IMR-90 (cell line): ENCODE measurements at regions not wholly inside any gene's neighbourhood (a gene's known extent, or its start where the extent isn't known, plus 50 kb on each side); places are given as distances from the start of the nearest gene placed in this dataset.

Source experiments
- ATAC-seq: fragments of 200-7000 bp; cut with Tn5 transposase; 2 replicates; pipeline ENCODE4 v1.9.1; 2020; ENCODE audit warnings: low read depth, mild to moderate bottlenecking, moderate library complexity
- BruUV-seq: library from RNA; stranded (reverse); fragments of 400-500 nt; replicated peaks from 2 replicates; lab custom pipeline; 2021; lab: Mats Ljungman, UMichigan
- CTCF ChIA-PET: fragments of 300-600 bp; formaldehyde crosslinking; extraction: SDS; loops from one replicate; lab custom pipeline; 2021; ENCODE audit warnings: antibody characterized with exemption; lab: Yijun Ruan, JAX
- POLR2A ChIA-PET: fragments of 300-600 bp; sonication (Branson Sonifier 250); formaldehyde crosslinking; loops from one replicate; lab custom pipeline; 2022; ENCODE audit warnings: antibody characterized with exemption; ENCODE audit not compliant: unreplicated experiment; lab: Charles Lee
- DNase-seq: peaks from one replicate; pipeline ENCODE4 v3.0.0; 2013
- H2AFZ ChIP-seq: replicated peaks from 2 replicates; pipeline ENCODE3; 2013; ENCODE audit warnings: low read length, mild to moderate bottlenecking; ENCODE audit not compliant: poor library complexity
- H2AK5ac ChIP-seq: 2 replicates; pipeline ENCODE4 v1.6.1; 2013; ENCODE audit warnings: low read depth, low read length, inconsistent platforms
- H2AK9ac ChIP-seq: replicated peaks from 2 replicates; pipeline ENCODE3; 2013; ENCODE audit warnings: mild to moderate bottlenecking, low read depth, low read length, moderate library complexity; ENCODE audit not compliant: poor library complexity
- H2BK120ac ChIP-seq: 2 replicates; pipeline ENCODE4 v1.6.1; 2013; ENCODE audit warnings: low read depth, low read length, inconsistent platforms
- H2BK15ac ChIP-seq: 3 replicates; pipeline ENCODE4 v1.6.1; 2013; ENCODE audit warnings: low read depth, low read length, inconsistent platforms
- H2BK20ac ChIP-seq: 2 replicates; pipeline ENCODE4 v1.6.1; 2013; ENCODE audit warnings: low read depth, mild to moderate bottlenecking, inconsistent platforms, low read length, moderate library complexity
- H2BK5ac ChIP-seq: 2 replicates; pipeline ENCODE4 v1.6.1; 2013; ENCODE audit warnings: mild to moderate bottlenecking, low read depth, low read length, inconsistent platforms; ENCODE audit not compliant: poor library complexity, severe bottlenecking
- H3K14ac ChIP-seq: replicated peaks from 2 replicates; pipeline ENCODE4 v1.6.1; 2013; ENCODE audit warnings: low read depth, low read length, inconsistent platforms
- H3K18ac ChIP-seq: 2 replicates; pipeline ENCODE4 v1.6.1; 2013; ENCODE audit warnings: low read depth, low read length, control low read depth
- H3K23ac ChIP-seq: 2 replicates; pipeline ENCODE4 v1.6.1; 2013; ENCODE audit warnings: low read depth, low read length, inconsistent platforms
- H3K27ac ChIP-seq: 2 replicates; pipeline ENCODE4 v1.5.1; 2013; ENCODE audit warnings: mild to moderate bottlenecking, control low read depth, low read length; ENCODE audit not compliant: insufficient read depth
- H3K27me3 ChIP-seq: 2 replicates; pipeline ENCODE4 v1.6.1; 2013; ENCODE audit warnings: low read length; ENCODE audit not compliant: control insufficient read depth, insufficient read depth
- H3K36me3 ChIP-seq: 2 replicates; pipeline ENCODE4 v1.6.1; 2013; ENCODE audit warnings: low read length, mixed read lengths; ENCODE audit not compliant: control insufficient read depth, insufficient read depth
- H3K4ac ChIP-seq: 2 replicates; pipeline ENCODE4 v1.6.1; 2013; ENCODE audit warnings: low read depth, low read length, inconsistent platforms
- H3K4me1 ChIP-seq: 2 replicates; pipeline ENCODE4 v1.6.1; 2013; ENCODE audit warnings: low read length, mixed read lengths; ENCODE audit not compliant: control insufficient read depth, insufficient read depth
- H3K4me2 ChIP-seq: 2 replicates; pipeline ENCODE4 v1.6.1; 2013; ENCODE audit warnings: low read depth, mild to moderate bottlenecking, control low read depth, low read length, moderate library complexity
- H3K4me3 ChIP-seq: 2 replicates; pipeline ENCODE4 v1.5.1; 2013; ENCODE audit warnings: low read depth, mild to moderate bottlenecking, control low read depth, low read length, moderate library complexity; ENCODE audit not compliant: insufficient read depth
- H3K56ac ChIP-seq: 2 replicates; pipeline ENCODE4 v1.6.1; 2013; ENCODE audit warnings: low read length, inconsistent platforms; ENCODE audit not compliant: insufficient read depth; ENCODE audit errors: extremely low read depth
- H3K79me1 ChIP-seq, 2 experiments: 2 replicates each; pipeline ENCODE4 v1.6.1; 2013; ENCODE audit warnings: low read length in 2 of 2, inconsistent platforms in 1 of 2, low read depth in 1 of 2
- H3K9ac ChIP-seq: 2 replicates; pipeline ENCODE4 v1.6.1; 2013; ENCODE audit warnings: low read depth, low read length, control low read depth
- H3K9me1 ChIP-seq: 2 replicates; pipeline ENCODE4 v1.6.1; 2013; ENCODE audit warnings: low read length, inconsistent platforms; ENCODE audit not compliant: insufficient read depth
- H3K9me3 ChIP-seq: 2 replicates; pipeline ENCODE4 v1.6.1; 2013; ENCODE audit warnings: low read length; ENCODE audit not compliant: control insufficient read depth, insufficient read depth
- H4K20me1 ChIP-seq: 2 replicates; pipeline ENCODE4 v1.6.1; 2013; ENCODE audit warnings: low read length, inconsistent platforms; ENCODE audit not compliant: insufficient read depth
- H4K5ac ChIP-seq: 2 replicates; pipeline ENCODE4 v1.6.1; 2013; ENCODE audit warnings: mild to moderate bottlenecking, low read depth, low read length, control low read depth
- H4K8ac ChIP-seq, 2 experiments: 2 replicates each; pipeline ENCODE4 v1.6.1; 2013; ENCODE audit warnings: low read depth in 2 of 2, low read length in 2 of 2, control low read depth in 1 of 2, inconsistent platforms in 1 of 2
- H4K91ac ChIP-seq: 2 replicates; pipeline ENCODE4 v1.6.1; 2013; ENCODE audit warnings: low read depth, low read length, inconsistent platforms; ENCODE audit not compliant: insufficient read depth
- ELK1 ChIP-seq: fragments of 150-350 bp; IDR thresholded peaks from 2 replicates; pipeline ENCODE4 v1.6.1; 2016; ENCODE audit warnings: low read depth, mild to moderate bottlenecking, low read length, moderate library complexity, borderline replicate concordance
- MAZ ChIP-seq: IDR thresholded peaks from 2 replicates; pipeline ENCODE4 v1.6.1; 2012; ENCODE audit warnings: low read depth, mild to moderate bottlenecking, low read length, improper control_type of control experiment, moderate library complexity, borderline replicate concordance
- RAD21 ChIP-seq: IDR thresholded peaks from 2 replicates; pipeline ENCODE4 v1.6.1; 2012; ENCODE audit warnings: low read length, improper control_type of control experiment
- WGBS, 2 experiments: methylation state at CpG; one replicate each; pipeline versions ENCODE4 v1.1.5 to v1.1.7; 2013; ENCODE audit warnings: missing lambda C conversion rate in 2 of 2; ENCODE audit not compliant: insufficient read length in 1 of 2; ENCODE audit errors: extremely low coverage in 2 of 2; 5-methylcytosine and 5-hydroxymethylcytosine counted together
- dilution Hi-C: fragments of 300-500 bp; cut with HindIII; formaldehyde crosslinking; loops from one replicate; pipeline ENCODE4 v1.14.3; 2018; ENCODE audit warnings: low sequenced_read_pairs; ENCODE audit not compliant: unreplicated experiment
- in situ Hi-C: fragments of 300-500 bp; cut with MboI; formaldehyde crosslinking; loops from 3 replicates; pipeline ENCODE4 v1.14.3; 2019; ENCODE audit warnings: low sequenced_read_pairs, inconsistent platforms, mixed read lengths
- intact Hi-C: fragments of 100-400 bp; cut with micrococcal nuclease; formaldehyde crosslinking; loops from 2 replicates; pipeline ENCODE4 v1.10.0; 2022

DNA sequence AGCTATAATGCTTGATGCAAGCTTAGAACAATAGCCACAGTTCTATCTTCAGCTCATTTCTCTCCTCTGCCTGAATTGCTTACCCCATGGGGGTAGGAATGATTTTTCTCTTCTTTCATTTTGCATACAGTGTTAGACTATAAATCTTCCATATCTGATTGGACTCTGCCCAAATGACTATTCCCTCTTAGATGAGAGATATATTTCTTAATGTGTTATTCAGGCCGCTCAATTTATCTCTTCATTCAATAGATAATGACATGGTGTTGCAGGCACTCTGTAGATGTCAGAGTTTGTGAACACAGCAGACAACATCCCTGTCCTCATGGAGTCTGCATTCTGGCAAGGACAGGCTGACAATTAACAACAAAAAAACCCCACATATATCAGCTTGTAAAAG, 443.7 kb upstream of the CELF4 start:
- Histone ChIP-seq H2BK120ac (no peak overlapping the region), H3K36me3 (no peaks in the 10 kb centered on the region), H2BK15ac (no peak overlapping the region), H3K14ac (no peak overlapping the region), H2AK9ac (no peak overlapping the region), H2BK5ac (no peak overlapping the region), H2AK5ac (no peak overlapping the region), H2AFZ (no peak overlapping the region), H4K91ac (no peak overlapping the region), H3K9me3 (0 out of 2 replicates have a peak, but pooled peaks cover 2% of the 10 kb centered on the region), H4K5ac (no peak overlapping the region), H3K23ac (no peak overlapping the region), H4K8ac (no peak overlapping the region), H3K56ac (no peak overlapping the region), H3K4ac (no peak overlapping the region), H3K4me1 (no peaks in the 10 kb centered on the region), H3K4me2 (no peak overlapping the region), H3K27ac (no peak overlapping the region), H3K27me3 (no peaks in the 10 kb centered on the region), H3K4me3 (no peak overlapping the region), H3K18ac (no peak overlapping the region), H3K79me1 (no peaks in the 10 kb centered on the region), H3K9ac (no peak overlapping the region), H2BK20ac (no peak overlapping the region), H4K20me1 (no peaks in the 10 kb centered on the region), H3K9me1 (no peaks in the 10 kb centered on the region)
- BruUV-seq: no TSS peak
- no peak for DNase-seq
- in situ Hi-C loops: no loop called here
- intact Hi-C loops: no loop called here
- dilution Hi-C loops: no loop called here
- no peak for TF ChIP-seq ELK1
- TF ChIP-seq RAD21: no peak
- TF ChIP-seq MAZ: no peak
- ChIA-PET POLR2A (no interaction called here), CTCF (no interaction called here)
- no CpG with 5 or more reads among the region's 1 CpG for WGBS, 2 experiments
- ATAC-seq: no peak
